HT1080 (cell line): ENCODE measurements at regions not wholly inside any gene's neighbourhood (a gene's known extent, or its start where the extent isn't known, plus 50 kb on each side); places are given as distances from the start of the nearest gene placed in this dataset.
A peak's percentile ranks its signal among the peaks of the same experiment; 100 is the strongest.

Experiments used
- DNase-seq: peaks from one replicate; pipeline ENCODE4 v3.0.0-alpha.2; 2015; ENCODE audit warnings: low read depth

- no peak for DNase-seq
These were observed 614.6 kb upstream of the ATP2B1 start for GRCh38 chr12:90323217-90323616.

- no peak for DNase-seq
These were observed 613.4 kb upstream of the ATP2B1 start for GRCh38 chr12:90322006-90322405.

DNA sequence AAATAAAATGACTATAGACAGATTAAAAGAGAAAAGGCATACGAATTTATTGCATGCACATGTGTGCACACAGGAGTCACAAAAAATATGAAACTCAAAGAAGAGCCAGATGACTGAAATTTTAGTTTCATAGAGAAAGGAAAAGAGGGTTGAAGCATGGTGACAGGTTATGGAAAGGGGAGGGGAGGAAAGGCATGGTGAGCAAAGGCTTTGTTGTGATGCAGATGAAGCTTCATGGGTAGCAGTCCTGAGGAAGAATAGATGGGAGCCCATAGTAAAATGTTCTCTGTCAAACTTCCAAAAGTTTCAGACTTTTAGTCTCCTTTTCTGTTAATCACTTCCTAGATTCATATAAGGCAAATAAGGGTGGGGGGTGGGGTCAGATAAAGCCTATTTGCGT, 612.7 kb upstream of the ATP2B1 start:
- no peak for DNase-seq

GRCh38 chr12:90311561-90311960, 602.9 kb upstream of the ATP2B1 start:
- DNase-seq = no peak

- DNase-seq = no peak
These were observed 596.7 kb upstream of the ATP2B1 start for GRCh38 chr12:90305379-90305778.

GRCh38 chr12:90304231-90304630, 595.6 kb upstream of the ATP2B1 start:
- no peak for DNase-seq

- DNase-seq = no peak
These were observed 595.1 kb upstream of the ATP2B1 start for GRCh38 chr12:90303771-90304170.

DNA sequence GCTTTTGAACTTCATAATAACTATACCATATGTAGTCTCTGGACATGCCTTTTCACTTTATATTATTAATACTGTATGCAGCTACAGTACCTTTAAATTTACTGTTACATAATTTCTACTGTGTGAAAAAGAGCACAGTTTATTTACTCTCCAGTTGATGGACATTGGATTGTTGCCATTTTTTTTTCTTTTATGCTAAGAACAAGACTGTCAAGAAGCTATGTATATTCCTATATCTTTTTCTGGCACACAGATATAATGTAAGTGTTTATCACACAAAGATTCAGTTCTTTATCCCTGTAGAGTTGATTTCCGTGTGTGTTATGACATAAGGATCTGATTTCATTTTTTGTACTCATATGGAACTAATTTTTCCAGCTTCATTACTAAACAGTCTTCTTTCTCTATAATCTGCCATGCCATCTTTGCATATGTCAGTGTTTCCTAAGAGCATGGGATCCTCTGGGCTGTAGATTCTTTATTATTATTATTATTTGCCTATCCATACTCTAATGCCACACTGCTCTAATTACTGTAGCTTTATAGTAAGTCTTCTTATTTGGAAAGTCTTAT, 593.0 kb upstream of the ATP2B1 start:
- DNase-seq = no peak

- DNase-seq = no peak
These were observed 592.5 kb upstream of the ATP2B1 start for GRCh38 chr12:90301095-90301494.

GRCh38 chr12:90299666-90300065, 591.0 kb upstream of the ATP2B1 start:
- DNase-seq = no peak

DNA sequence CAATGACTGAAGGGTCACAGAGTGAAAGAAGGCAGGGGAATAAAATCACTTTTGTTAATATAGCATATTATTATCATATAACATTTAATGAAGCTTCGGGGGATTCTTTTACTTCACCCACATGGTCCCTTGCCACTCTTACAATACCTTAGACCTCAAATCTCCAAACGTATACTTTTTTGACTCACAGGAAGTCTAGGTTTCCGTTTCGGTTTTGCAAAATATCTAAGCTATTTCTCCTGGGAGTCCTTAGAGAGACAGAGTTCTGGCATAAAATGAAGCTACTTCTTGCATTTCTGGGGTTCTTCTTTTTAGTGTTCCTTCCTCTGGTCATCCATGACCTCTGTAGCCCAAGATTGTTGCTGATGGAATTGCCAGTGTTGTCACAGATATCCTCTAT, 590.5 kb upstream of the ATP2B1 start:
- DNase-seq = peak; percentile 37

GRCh38 chr12:90298289-90298948, 589.8 kb upstream of the ATP2B1 start:
- DNase-seq = no peak

DNA sequence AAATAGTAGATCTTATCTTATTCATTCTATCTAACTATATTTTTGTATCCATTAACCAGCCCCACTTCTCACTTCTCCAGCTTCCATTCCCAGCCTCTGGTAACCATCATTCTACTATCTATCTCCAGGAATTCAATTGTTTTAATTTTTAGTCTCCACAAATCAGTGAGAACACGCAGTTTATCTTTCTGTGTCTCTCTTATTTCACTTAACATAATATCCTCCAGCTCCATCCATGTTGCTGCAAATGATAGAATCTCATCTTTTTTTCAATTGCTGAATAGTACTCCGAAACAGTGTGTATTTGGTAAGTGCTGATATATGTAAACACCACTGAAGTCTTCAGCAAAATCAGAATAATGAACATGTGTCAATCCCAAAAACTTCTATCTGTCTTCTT, 587.2 kb upstream of the ATP2B1 start:
- no peak for DNase-seq

- no peak for DNase-seq
These were observed 583.5 kb upstream of the ATP2B1 start for GRCh38 chr12:90292183-90292582.

GRCh38 chr12:90290980-90291975, 582.6 kb upstream of the ATP2B1 start:
- DNase-seq = no peak

DNA sequence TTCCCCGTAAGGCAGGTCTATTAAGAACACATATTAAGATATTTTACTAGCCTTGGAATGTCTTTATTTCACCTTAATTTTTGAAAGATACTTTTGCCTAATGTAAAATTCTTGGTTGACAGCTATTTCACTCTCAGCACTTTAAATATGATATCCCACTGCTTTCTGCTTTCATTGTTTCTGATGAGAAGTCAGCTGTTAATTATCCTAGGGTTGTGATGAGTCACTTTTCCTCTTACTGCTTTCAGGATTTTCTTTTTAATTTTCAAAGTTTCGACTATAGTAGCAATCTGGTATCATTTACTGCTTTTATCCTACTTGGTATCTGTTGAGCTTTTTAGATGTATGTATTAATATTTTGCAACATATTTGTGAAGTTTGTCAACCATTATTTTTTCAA, 578.9 kb upstream of the ATP2B1 start:
- DNase-seq = no peak

- no peak for DNase-seq
These were observed 572.7 kb upstream of the ATP2B1 start for GRCh38 chr12:90281154-90281868.

- DNase-seq = peak; percentile 81
These were observed 572.0 kb upstream of the ATP2B1 start for GRCh38 chr12:90280564-90281058.

DNA sequence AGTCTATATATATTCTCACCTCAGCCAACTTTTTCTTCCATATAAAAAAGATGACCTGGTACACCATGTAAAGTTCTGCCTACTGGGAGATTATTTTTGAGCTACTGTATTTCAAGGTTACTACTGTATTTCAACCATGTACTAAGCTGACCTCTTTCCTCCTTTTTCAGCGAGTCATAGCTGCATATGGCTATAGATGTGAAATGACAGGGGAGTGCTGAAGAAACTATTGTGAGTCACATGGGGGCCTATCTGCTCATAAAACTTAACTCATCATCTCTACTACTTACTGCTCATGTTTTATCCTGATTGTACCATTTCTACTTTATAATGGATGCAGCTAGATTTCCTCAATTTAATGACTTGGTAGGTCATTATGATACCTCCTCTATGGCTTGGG, 571.4 kb upstream of the ATP2B1 start:
- peak; percentile 66 for DNase-seq

DNA sequence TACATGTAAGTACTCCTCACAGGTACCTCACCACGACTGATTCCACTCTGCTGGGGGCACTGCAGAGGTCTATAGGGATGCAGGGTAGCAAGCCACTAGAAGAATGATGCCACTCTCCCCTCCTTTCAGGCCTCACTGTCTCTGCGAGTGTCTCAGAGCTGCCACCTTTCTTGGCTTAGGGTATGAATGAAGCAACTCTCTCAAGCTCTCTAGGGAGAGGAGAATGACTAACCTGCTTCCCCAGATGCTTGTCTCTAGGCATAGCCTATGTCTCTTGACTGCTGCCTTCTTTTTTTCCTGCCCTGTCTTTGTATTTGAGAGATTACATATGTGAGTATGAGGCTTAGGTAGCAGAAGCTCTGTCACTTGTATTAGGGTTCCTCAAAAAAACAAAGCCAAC, 566.5 kb upstream of the ATP2B1 start:
- no peak for DNase-seq

DNA sequence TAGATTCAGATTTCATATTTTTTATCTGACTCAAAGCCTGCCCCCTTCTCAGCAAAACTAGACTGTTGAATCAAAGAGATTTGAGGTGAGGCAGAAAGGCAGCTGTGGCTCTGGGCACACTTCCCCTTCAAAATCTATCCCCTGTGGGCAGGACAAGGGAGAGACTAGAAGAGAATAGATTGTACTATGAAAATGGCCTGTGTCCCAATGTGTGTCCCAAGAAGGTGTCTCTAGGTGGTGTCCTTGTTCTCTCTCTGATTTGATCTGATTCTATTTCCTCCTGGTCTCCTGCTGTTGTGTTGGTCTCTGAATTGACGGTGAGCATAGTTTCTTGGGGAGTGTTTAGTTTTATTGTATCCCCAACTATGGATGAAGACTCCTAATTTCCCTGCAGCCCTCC, 565.8 kb upstream of the ATP2B1 start:
- DNase-seq = no peak
